GM18508 (cell line): ENCODE measurements at regions not wholly inside any gene's neighbourhood (a gene's known extent, or its start where the extent isn't known, plus 50 kb on each side); places are given as distances from the start of the nearest gene placed in this dataset.
"Not testable (repeated sequence)": the region's sequence is repeated elsewhere in the genome, so short reads cannot be mapped to it uniquely, and the experiment has no call there.

Experiments
- ATAC-seq: cut with Tn5 transposase; IDR thresholded peaks from one replicate; pipeline ENCODE4 v1.9.1; 2021; ENCODE audit warnings: moderate number of reproducible peaks; ENCODE audit not compliant: insufficient read depth, unreplicated experiment

DNA sequence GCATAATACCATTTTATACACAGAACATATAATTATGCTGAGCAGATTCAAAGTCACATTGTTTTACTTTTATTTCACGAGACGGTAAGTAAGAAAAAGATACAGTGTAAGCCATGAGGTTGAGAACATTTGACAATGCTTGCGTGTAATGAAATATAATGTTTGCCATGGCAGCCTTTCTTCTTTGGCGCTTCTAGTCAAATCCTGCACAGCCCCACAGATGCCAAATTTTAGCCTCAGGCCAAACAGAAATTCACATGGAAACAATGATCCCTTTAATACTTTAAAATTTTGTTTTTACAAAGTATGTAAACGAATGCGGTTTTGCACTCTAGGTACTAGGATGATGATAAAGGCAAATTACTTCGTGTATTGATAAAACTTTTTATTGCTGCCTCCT lies 502.7 kb upstream of the SMIM31 start:
- no peak for ATAC-seq

DNA sequence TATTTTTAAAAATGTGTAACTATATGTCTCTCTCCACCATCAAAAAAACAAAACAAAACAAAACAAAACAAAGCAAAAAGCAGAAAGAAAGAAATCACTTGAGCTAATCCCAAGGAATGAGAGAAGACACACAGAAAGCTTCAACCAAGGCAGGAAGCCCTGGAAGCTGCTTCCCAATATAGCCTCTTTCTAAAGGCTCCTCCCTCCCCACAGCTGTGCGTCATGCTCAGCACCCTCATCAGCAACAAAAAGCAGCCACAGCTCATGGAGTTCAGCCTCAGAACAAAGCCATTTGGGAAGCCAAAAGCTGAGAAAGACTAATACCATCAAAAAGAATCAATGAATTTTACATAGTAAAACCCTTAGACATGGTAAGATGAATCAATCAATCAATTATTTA lies 501.6 kb upstream of the SMIM31 start:
- no peak for ATAC-seq

DNA sequence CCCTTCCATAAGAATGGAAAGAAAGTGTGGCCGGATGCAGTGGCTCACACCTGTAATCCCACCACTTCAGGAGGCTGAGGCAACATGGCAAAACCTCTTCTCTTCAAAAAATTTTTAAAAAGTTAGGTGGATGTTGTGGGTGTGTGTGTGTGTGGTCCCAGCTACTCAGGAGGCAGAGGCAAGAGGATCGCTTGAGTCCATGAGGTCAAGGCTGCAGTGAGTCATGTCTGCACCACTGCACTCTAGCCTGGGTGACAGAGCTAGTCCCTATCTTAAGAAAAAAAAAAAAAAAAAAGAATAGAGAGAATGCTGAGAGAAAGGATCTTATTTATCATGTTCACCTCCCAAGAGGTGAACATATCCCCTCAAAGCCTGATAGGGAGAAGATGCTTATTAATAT lies 492.1 kb upstream of the SMIM31 start:
- no peak for ATAC-seq

DNA sequence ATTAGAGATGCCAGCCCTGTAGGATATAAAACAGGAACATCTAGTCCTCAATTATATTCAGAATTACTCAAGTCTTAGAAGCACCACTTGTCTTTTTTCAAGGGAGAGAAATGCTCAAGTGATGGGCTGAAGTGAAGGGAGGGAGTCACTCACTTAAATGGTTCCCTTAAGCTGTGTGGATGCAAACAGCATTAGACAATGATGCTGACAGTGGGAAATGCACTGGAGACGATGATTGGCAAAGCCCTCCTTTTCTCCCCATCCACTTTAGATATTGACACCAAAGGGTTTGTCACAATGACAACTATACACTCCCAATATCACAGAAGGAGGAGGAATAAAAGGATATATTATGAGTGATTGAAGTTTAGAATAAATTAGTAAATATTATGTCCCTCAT lies 491.4 kb upstream of the SMIM31 start:
- not testable (repeated sequence) for ATAC-seq

DNA sequence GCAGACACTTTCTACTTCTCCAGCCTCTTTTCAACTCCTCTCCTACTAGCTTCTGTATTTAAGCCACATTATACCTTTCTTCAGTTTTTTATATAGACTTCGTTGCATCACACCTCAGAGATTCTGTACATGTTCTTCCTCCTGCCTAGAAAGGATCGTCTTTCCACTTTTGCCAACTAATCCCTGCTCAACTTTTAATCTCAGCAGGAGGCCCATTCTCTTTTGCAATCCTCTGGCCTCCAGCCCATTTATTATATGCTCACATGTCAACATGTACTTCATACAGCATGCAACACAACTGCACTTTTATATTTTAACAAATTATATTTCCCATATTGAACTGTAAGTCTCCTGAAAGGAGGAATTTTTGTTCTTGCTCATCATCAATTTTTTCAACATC lies 476.5 kb upstream of the SMIM31 start:
- not testable (repeated sequence) for ATAC-seq

DNA sequence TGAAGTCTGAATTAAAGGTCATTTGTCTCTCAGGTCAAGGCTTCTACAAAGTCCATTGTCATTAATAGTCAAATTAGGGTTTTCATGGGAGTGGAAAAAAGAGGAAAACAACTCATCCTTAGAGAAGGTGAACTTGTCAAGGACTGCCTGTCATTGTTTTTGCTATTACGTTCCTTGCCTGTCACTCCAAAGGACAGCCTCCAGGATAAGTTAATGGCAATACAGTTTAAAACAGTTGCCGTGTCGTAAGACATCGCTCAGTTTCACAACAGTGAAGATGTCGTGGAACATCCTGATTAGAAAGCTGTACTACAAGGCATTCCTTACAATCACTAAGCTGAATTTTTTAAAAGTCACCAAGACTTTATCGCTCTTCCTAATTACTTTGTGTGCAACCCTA lies 466.8 kb upstream of the SMIM31 start:
- no peak for ATAC-seq

DNA sequence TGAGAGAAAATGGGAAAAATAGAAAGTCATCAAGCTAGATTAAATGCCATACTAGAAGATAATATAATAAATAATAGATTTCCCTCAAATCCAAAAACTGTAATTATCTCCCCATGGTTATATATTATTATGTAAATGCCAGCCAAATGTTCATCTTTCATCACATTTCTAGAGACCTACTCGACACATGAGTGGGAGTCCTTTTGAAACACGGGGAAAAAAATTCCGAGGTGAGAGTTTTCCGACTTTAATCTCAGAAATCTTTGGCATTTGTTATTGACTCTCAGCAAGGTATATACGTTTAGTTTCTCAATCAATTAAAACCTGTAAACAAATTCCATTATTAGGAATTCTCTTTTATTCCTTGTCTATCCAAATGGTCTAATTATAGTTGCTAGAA lies 465.4 kb upstream of the SMIM31 start:
- ATAC-seq, result no peak

DNA sequence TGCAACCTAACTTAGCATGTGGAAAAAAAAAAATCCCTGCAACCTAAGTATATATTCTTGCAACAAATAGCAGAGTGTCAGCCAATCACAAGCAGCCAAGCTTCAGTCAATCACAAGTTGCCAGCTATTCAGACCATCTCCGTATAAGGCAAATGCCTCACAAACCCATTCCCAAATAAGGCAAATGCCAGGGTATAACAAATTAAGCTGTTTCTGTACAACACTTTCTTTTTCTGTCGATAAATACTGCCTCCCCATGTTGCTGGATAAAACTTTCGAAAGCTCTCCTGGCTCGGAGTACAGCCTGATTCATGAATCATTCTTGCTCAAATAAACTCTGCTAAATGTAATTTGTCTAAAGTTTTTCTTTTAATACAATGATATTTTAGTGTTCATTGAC lies 460.7 kb upstream of the SMIM31 start:
- no peak for ATAC-seq

DNA sequence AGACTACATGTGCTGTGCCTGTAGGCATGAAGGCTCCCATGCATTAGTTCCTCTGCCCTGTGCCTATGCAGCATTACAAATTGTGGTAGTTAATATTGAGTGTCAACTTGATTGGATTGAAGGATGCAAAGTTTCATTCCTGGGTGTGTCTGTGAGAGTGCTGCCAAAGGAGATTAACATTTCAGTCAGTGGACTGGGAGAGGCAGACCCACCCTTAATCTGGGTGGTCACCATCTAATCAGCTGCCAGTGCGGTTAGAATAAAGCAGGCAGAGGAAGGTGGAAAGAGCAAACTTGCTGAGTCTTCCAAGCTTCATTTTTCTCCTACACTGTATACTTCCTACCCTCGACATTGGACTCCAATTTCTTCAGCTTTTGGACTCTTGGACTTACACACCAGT lies 460.2 kb upstream of the SMIM31 start:
- no peak for ATAC-seq

DNA sequence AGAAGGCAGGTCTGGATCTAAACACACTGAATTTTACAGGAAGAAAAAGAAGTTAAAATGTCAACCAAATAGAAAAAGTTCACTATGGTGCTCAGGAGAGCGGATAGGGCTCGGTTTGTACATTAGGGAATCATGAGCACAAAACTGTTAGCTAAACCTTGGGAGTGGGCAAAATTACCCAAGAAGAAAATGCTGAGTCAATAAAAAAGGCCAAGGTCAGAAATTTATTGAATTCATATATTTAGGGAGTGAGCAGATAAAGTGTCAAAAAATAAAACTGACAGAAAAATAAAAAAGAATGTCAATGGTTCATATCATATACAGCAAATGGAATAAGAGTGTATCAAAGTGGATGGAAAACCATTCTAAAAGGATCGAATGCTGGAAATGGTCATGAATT lies 452.5 kb upstream of the SMIM31 start:
- no peak for ATAC-seq

DNA sequence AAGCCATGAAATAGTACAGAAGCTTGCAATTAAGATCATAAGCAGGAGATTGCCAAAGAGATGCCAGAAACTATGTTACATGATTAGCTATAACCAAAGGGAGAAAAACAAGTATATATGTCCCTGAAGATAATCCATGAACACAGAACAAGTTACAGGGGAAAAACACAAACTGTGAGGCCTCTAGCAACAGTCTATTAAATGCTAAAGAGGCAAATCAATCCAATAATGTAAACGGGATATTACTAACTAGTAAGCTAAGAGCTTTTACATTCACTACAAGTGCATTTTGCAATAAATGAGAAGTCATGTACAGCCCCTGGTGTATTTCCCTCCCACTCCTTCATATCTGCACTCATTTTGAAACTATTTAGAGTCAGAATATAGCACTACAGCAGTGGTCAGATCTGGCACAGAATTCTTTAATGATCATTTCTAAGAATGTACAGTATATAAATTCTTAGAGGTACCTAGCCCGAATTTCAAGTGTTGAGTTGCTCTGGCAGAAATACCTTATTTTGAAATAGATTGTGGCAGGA lies 449.8 kb upstream of the SMIM31 start:
- peak; percentile 82 for ATAC-seq

DNA sequence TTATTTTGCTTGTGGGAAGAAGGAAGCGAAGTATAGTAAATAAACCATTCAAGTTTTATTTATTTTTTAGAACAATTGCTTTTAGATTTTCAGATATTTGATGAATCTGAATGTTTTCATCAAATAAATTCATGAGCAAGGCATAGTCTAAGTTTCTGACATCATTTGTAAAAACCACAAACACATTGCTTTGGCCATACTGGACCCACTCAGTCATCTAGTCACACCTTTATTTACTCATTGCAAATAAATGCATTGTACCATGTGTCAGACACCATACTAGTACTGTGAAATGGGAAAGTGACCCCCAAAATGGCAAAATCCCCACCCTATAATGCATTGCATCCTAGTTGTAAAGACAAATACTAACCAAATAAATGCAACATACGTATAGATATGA lies 449.1 kb upstream of the SMIM31 start:
- no peak for ATAC-seq

DNA sequence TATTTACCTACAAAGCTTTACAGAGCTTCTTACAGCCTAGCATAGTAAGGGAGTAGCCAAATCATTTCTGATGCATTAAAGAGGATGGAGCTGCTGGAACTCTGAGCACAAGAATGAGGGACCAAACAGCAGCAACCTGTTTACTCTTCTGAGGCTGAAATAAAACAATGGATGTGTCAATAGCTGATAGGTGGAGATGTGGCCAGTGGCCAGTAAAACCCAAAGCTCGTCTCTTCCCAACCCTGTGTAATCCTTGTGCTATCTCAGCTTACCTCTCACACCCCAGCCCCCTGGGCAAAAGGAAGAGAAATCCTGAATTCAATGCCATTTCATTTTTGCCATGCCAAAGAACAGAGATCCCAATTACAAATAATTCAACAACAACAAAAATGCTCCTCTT lies 446.7 kb upstream of the SMIM31 start:
- ATAC-seq, result no peak

DNA sequence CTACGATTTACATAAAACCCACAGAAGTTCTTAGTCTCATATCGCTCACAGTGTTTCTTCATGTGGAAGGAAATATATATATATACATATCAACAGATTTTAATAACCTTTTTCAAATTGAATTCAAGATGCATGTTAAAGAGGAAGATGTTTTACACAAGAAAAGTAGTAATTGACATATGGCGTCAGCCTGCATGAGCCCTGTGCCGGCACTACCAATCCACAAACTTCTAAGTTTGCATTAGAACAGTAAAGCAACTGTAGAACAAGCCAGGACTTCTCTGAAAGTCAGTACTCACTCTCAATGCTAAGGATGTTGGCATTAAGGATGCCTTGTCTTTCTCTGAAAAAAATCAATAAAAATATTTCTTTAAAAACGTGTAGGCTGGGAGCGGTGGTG lies 441.3 kb upstream of the SMIM31 start:
- no peak for ATAC-seq

DNA sequence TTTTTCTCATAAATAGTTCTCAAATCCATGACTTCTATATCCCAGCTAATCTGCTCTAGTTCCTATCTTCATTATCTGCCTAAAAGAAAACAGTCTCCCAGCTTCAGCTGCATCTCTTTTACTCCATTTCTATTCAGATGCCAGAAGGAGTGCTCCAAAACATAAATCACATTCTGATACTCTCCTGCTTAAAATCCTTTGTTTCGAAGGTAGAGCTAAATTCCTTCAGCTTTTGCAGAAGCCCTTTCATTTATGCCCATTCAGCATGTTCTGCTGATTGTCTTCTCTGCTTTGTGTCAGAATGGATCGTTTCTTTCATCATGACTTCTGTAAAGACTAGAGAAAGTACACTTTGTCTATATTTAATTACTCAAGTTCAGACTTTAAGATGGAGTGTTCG lies 440.1 kb upstream of the SMIM31 start:
- no peak for ATAC-seq

DNA sequence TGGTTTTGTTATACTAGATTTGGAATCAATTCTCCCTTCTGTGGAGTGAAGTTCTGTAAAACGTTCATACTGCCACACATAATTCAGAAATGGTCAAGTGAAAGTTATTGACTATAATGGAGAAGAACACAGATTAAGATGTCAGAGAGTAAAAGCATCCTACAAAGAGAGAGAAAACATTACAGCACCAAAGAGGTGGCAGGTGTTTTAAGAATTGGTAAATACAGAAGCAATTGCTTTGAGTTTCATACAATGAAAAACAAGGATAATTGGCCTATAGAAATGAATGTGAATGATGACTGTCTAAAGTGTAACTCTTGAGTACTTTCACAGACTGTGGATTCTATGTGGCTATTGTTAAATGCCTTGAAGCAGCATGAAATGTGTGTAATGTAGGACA lies 435.6 kb upstream of the SMIM31 start:
- ATAC-seq, result no peak

DNA sequence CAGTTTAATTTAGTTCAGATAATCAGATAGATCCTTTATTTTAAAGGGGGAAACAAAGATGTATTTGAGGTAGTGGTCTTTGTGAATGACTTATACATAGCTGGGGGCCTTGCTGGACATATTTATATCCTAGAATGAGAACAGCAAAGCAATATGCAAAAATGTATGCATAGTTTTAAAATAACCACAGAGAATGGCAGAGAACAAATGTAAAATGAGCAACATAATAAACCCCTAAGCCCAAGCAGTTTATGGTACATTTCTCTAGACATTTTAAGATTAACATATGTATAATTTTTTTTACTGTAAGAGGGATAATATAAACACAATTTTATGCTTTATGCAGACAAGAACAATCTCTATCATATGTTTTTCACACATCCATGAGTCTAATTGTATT lies 434.2 kb upstream of the SMIM31 start:
- ATAC-seq, result no peak

DNA sequence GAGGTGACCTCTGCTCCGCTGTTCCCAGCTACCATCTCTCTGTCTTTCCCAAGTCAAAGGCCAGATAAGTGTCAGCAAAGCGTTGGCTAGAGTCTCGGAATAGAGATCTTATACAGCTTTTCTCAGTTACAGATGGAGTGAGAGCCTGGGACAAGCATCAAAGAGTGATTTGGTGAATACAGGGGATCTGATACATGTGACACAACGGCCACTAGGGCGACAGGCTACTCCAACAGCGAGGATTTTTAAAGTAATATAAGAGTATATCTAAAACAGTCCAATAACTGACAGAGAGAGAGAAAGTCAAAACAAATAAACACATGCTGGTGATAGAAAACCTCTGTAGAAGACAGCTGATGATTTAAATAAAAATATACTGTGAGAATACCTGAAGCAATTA lies 433.1 kb upstream of the SMIM31 start:
- ATAC-seq, result no peak

DNA sequence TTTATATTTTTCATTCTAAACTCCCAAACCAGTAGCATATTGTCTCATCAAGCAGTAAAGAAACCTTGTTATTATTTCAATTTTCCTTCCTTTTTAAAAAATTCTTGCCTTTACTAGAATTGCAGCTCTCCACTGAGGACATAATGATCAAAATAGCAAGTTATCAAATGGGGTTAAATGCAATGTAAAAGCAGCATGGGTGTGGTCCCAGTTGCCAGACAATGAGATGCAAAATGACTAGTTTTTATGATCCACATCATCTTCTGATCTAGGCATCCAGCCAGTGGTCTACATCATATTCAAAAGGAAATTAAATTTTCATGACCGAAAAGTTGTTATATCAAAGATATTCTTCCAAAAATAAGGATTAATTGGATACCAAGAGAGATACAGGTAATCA lies 427.9 kb upstream of the SMIM31 start:
- ATAC-seq, result no peak

DNA sequence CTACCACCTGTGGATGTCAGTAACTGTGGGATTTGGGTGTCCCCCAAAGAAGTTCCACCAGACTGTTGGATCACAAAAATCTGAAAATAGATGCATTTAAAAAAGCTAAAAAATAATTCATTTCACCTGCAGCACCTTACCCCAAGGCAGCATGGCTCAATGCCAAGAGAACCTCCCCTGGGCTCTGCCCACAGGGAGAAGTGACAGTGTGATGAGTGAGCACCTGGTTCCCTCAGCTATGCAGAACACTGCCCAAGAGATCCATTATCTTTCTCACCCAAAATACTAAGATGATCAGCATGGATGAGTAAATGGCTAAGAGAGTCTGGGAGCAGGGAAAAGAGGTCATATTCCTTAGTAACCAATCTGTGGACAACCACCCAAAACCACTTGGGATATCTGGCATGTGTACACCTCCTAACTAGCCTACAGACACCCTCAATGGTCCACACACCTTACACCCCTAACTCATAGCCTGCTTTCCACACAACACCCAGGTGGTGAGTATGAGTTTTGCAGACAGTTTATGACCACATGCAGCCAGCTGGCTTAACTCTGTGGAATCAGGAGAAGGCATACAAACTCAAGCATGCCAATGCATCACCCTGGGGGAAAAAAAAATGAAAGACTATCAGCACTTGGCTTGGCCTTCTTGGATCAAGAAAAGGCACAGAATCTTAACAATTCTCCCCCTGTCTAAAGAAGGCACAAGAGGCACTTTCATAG lies 416.5 kb upstream of the SMIM31 start:
- ATAC-seq, result no peak

DNA sequence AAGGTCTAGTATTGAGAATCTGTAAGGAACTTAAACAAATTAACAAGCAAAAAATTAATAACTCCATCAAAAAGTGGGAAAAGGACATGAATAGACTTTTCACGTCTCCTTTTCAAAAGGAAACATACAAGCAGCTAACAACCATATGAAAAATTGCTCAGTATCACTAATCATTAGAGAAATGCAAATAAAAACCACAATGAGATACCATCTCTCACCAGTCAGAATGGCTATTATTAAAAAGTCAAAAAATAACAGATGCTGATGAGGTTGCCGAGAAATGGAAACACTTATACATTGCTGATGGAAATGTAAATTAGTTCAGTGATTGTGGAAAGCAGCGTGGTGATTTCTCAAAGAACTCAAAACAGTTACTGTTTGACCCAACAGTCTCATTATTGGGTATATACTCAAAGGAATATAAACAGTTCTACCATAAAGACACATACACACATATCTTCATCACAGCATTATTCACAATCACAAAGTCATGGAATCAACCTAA lies 410.4 kb upstream of the SMIM31 start:
- ATAC-seq, result no peak

DNA sequence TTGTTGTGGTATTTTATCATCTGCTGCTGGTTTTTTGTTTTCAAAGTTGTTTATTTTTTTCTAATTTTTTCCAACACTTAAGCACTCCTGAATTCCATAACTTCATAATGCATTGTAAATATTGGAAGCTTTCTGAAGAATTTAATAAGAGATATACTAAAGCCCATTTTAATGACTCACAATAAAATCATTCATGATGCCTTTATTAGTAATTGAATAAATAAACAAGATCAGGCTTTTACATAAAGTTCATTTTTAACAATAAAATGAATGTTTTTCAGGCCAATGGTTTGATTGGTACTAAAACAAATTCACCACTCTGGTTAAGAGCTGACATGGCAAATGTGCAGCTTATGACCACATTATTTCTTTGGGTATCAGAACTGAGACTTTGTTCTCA lies 408.2 kb upstream of the SMIM31 start:
- no peak for ATAC-seq
